HS-5 (cell line): ENCODE measurements at regions not wholly inside any gene's neighbourhood (a gene's known extent, or its start where the extent isn't known, plus 50 kb on each side); places are given as distances from the start of the nearest gene placed in this dataset.
A peak's percentile ranks its signal among the peaks of the same experiment; 100 is the strongest.

Experiments used
- DNase-seq: peaks from one replicate; pipeline ENCODE4 v3.0.0-alpha.2; 2012; ENCODE audit warnings: low read depth

DNA sequence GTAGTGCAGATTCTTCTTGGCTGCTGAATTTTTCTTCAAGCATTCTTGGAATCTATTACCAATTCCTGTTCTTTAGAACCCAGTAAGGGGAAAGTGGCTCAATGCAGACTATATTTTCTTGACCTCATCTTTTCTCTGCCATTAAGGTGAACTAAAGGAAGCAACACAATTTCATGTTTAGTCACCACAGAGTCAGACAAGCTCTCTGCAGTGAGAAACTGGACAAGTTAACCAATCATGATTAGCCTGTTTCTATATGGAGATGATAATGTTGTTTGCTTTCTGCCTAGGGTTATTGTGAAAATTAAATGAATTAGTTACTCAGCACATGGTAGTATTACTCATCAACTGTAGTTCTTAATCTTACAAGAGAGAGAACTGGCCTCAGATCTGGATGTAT, 1075.1 kb downstream of the AGBL1 start:
- DNase-seq, result peak; percentile 79

DNA sequence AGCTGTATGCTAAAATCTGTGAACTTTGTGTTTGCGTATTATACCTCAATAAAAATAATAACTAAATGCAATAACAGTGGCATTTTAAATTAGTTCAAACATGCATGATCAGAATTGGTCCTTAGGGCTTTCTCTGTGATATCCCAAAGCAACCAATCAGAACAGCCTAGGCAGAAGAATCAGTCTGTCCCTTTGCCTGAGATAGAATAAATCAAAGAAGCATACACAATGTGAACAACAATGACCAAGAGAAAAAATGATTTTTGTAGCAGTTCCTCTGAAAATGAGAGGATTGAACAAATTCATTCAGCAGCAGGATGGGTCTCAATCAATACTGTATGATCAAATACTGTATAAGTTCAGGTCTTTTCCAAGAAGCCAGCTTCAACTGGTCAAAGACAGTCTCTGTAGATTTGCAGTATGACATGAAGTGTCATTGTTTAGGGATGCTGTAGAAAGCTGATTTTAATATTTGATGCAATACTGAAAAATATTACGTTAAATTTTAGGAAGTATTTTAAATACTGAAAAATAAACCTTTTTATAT, 1071.6 kb downstream of the AGBL1 start:
- DNase-seq, result no peak

- DNase-seq, result no peak
Measured at GRCh38 chr15:87145696-87146095, 1066.0 kb downstream of the AGBL1 start.

GRCh38 chr15:87144775-87145174, 1065.1 kb downstream of the AGBL1 start:
- peak; percentile 36 for DNase-seq

- no peak for DNase-seq
Measured at GRCh38 chr15:87142096-87142495, 1062.4 kb downstream of the AGBL1 start.

DNA sequence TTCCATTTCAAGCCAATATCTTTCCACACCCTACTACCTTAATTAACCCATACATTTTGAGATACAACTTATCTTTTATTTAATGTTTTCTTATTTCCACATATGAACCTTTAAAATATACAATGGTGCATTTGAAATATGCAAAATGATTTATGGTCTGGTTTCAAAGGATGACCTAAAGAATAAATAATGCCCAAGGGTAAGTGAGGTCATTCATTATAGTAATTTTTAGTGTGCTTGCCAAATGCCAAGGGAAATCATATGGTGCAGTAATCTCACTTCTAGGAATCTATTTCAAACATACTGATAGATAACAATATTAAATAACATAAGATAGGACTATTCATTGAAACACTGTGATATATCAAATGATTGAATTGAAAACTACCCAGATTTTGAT, 1055.4 kb downstream of the AGBL1 start:
- no peak for DNase-seq

GRCh38 chr15:87133704-87134103, 1054.0 kb downstream of the AGBL1 start:
- DNase-seq, result no peak

DNA sequence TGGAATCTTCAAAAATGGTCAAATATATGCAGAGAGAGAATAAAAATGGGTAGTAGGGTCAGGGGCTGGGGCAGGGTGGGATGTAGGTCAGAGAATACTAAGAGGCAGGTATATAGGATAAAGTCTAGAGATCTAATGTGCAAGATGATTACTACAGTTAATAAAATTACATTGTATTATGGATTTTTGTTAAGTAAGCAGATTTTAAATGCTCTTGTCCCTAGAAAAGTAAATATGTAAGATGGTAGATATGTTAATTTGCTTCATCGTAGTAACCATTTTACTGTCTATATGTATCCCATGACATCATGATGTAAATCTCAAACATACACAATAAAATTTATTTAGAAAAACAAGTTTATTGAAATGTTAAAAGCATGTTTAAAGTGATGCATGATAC, 1051.4 kb downstream of the AGBL1 start:
- DNase-seq, result no peak

- peak; percentile 18 for DNase-seq
Measured at GRCh38 chr15:87129916-87130315, 1050.2 kb downstream of the AGBL1 start.

DNA sequence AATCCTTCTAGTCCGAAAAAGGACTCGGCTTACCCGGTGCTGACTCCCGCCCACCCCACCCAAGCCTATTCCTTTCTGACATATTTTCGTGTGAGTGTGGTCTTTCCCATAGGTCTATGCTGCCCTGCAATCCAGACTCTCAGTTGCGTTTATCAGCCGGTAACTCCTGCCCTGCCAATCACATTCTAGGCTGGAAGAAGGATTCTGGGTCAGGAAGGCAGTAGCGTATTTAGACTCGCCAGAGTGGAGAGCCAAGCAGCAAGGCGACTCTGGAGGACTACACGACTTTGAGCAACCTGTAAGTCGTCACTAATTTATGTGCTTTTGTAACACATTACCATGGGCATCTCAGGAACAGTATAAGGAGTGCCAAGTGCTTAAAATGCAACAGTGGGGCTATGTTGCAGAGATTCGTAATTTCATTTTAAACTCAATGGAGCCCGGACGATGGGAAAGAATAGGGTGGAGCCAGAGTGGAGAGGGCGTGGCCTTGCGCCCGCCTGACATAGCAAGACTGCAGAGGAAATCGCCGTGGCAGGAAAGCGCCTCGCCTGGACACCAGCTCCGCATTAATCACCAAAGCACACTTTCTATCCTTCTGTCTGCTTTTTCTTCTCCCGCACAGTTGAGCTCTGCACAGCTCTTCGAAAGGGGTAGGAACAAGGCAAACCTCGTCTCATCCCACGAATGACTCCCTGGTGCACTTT, 1044.2 kb downstream of the AGBL1 start:
- no peak for DNase-seq

- DNase-seq, result no peak
Measured at GRCh38 chr15:87121336-87121735, 1041.7 kb downstream of the AGBL1 start.

GRCh38 chr15:87120555-87120954, 1040.9 kb downstream of the AGBL1 start:
- no peak for DNase-seq

GRCh38 chr15:87118846-87119245, 1039.2 kb downstream of the AGBL1 start:
- no peak for DNase-seq

- no peak for DNase-seq
Measured at GRCh38 chr15:87118435-87118834, 1038.8 kb downstream of the AGBL1 start.

DNA sequence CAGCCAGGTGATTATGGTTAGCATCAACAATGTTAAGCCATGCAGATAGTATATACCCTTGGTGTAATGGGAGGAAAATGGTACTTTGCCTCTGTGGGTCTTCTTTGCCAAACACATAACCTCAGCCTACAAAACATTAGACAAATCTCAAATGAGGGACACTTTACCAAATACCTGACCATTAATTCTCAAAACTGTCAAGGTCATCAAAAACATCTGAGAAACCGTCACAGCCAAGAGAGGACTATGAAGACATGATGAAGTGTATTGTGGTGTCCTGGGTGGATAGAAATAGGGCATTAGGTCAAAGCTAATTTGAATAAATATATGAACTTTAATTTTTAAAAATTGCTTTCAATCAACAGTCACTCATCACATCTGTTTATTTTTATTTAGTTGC, 1036.1 kb downstream of the AGBL1 start:
- no peak for DNase-seq

DNA sequence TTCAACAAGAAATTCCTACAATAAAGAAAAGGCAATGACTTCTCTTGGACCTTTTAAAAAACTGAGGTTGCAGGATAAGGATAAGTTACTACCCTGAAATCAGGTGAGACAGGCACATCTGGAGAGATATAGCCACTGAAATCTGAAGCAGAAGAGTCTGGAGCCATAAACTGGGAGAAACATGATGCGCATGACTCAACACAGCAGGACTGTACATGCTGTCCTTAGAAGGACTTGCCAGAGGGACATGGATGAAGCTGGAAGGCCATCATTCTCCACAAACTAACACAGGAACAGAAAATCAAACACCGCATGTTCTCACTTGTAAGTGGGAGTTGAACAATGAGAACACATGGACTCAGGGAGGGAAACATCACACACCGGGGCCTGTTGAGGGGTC, 1020.2 kb downstream of the AGBL1 start:
- DNase-seq, result no peak

DNA sequence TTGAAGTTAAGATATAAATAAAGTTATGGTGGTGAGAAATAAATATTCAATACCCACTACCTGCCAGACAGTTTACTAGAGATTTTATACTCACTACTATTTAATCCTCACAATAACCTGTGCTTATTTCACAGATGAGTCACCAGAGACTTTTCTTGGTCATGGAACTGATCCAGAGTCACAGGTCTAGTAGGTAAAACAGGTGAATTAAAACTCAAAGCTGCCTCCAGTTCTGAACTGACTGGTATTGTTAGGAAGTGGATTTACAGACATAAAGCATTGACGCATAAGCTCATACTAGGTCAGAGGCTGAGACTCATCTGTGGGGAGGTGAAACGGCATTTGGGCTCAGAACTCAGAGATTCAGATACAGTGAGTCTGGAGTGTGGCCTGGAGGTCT, 1009.9 kb downstream of the AGBL1 start:
- no peak for DNase-seq

DNA sequence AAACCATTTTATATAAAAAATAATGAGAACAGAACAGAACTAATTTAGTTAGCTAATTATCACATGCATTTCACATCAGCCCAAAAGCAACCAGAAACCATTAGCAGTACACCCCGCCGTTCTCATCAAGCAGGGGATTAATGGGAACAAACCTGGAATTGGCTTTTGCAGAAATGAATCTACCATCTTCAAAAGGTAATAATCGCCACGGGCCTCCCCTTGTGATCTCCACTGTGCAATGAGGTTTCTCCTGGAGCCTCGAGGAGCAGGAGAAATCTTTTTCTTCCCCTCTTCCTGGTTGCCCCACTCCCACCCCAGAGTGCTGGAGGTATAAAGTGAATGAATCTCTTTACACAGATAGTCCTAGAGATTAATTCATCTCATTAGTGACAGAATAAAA, 1003.5 kb downstream of the AGBL1 start:
- no peak for DNase-seq

DNA sequence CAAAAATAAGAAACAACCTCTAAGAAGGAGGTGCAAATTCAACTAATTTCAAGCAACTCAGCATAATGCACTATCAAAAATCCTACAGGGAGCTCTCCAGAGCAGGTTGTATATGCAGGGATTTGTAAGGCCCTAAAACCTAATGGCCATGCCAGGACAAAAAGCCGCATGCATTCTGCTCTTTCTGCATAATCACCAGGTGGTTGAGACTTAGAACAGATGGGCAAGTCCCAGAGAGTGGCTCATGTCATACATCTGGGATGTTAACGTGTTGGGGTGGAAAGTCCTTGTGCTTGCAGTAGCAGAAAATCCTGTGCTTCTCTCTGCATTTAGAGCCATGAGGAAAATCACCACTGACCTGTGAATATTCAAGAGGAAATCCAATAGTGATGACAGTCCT, 1002.9 kb downstream of the AGBL1 start:
- no peak for DNase-seq

- peak; percentile 14 for DNase-seq
Measured at GRCh38 chr15:87080547-87080946, 1000.9 kb downstream of the AGBL1 start.
